LNCAP (cell line): ENCODE measurements at regions not wholly inside any gene's neighbourhood (a gene's known extent, or its start where the extent isn't known, plus 50 kb on each side); places are given as distances from the start of the nearest gene placed in this dataset.

Source experiments
- TF ChIP-seq, protein P1 (sequence below): fragments of 450-650 bp; IDR thresholded peaks from 2 replicates; pipeline ENCODE4 v1.5.1; 2017; ENCODE audit warnings: mild to moderate bottlenecking

DNA sequence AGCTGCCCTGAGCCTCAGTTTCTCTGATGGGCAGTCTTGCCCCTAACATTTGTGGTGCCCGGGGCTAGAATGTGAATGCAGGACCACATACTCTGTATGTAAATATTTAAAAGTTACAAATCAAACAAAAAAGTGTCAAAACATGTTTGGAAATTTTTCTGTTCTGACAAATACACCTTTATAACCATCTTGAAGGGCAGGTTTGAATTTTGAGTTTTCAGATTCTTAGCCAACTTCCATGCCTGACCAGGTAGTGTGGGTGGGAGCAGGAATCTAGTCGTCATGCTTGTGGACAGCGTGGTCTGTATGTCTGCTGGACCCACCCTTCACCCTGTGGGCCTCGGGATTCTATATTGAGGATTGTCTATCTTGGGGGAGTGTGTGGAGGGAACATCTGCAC, 325.1 kb downstream of the SOX4 start:
- TF ChIP-seq, protein P1, sequence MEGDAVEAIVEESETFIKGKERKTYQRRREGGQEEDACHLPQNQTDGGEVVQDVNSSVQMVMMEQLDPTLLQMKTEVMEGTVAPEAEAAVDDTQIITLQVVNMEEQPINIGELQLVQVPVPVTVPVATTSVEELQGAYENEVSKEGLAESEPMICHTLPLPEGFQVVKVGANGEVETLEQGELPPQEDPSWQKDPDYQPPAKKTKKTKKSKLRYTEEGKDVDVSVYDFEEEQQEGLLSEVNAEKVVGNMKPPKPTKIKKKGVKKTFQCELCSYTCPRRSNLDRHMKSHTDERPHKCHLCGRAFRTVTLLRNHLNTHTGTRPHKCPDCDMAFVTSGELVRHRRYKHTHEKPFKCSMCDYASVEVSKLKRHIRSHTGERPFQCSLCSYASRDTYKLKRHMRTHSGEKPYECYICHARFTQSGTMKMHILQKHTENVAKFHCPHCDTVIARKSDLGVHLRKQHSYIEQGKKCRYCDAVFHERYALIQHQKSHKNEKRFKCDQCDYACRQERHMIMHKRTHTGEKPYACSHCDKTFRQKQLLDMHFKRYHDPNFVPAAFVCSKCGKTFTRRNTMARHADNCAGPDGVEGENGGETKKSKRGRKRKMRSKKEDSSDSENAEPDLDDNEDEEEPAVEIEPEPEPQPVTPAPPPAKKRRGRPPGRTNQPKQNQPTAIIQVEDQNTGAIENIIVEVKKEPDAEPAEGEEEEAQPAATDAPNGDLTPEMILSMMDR, result no peak

DNA sequence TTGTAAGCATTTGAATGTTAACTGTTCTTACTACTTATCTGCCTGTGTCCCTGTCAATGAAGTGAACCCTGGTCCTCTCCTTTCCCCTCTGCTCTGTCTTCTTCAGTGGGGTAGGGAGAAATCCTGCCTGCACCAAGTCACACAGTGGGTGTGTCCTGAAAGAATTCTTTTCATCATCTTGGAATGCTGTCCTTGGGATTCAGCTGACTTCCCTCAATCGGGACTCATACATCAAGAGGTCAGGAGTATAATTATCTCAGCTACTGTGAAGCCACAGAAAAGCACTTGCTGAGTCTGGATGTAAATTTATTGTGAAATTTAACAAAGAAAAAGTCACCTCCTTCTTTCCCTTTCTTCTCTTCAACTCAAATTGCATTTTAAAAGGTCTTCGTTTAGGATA, 328.5 kb downstream of the SOX4 start:
- TF ChIP-seq, protein P1, result no peak

DNA sequence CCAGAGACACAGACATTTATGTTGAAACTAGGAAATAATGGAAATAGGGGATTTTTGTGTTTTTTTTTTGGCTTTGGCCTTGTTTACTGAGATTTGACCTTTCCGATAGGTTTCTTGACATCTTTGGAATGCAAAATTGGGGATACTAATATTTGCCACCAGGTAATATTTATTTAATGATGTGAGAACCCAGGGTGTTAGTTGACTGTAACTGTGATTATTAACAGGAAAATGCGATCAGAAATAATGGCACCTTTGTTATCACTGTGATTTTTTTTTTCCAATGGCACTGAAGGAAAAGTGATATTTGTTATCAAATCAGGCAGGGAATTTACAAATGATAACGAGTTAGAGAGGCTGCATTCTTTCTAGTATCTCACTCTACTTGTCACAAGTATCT, 330.5 kb downstream of the SOX4 start:
- TF ChIP-seq, protein P1, result no peak

DNA sequence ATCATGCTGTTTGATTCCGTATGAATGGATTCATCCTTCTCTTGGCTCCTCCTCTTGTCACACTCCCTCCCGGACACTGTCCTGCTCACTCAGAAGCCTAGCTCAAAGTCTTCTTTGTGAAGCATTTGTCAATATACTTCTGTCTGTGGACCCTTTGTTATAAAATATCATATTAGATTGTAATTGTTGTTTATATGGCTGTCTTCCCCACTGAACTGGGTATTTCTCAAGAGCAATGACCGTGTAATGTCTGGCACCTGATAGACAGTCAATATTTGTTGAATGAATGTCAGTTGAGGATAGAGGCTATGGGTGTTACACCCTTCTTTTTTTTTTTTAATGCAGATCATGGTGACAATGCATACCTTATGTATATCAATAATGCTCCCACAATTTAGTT, 335.3 kb downstream of the SOX4 start:
- TF ChIP-seq, protein P1, result no peak

DNA sequence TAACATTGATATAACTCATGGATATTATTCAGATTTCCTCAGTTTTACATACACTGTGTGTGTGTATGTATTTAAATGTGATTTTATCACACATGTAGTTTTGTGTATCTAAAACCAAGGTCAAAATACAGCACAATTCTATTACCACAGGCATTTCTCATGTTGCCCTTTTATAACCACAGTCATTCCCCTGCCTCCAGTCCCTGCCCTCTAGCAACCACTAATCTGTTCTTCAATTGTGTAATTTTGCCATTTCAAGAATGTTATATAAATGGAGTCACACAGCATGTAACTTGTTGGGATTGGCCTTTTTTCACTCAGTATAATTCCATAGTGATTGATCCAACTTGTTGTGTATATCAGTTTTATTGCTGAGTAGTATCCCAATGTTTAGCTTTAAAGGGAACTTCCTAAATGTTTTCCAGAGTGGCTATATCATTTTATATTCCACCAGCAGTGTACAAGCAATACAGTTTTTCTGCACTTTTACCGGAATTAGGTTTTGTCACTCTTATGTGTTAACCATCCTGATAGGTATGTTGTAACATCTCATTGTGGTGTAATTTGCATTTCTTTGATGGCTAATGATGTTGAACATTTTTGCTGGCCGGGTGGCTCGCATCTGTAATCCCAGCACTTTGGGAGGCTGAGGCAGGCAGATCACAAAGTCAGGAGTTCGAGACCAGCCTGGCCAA, 338.2 kb downstream of the SOX4 start:
- TF ChIP-seq, protein P1, result no peak

DNA sequence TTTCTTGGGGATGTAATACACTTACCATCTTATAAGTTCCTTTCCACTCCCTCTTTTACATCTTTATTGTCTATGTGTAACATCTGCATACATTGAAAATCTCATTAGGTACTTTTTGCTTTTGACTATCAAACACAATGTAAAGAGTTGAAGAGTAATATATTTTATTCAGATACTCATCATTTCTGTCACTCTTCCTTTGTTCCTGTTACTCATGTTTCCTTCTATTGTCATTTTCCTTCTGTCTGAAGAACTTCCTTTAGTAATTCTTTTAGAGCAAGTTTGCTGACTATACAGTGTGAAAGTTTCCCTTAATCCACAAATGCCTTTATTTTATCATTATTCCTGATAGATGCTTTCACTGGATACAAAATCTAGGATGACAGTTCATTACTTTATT, 339.8 kb downstream of the SOX4 start:
- TF ChIP-seq, protein P1, result no peak

DNA sequence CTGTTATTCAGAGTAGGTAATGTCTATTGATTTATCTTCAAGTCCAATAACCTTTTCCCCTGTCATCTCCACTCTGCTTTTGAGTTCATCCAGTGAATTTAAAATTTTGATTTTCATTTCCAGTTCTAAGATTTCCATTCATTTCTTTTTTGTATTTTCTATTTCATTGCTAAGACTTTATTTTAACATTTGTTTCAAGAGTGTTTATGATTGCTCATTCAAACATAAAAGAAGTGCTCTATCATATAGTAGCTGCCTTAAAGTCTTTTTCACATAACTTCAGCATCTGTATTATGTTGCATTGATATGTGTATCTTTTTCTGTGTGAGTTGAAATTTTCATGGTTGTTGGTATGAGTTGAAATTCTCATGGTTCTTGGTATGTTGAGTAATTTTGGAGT, 341.6 kb downstream of the SOX4 start:
- TF ChIP-seq, protein P1, result no peak

DNA sequence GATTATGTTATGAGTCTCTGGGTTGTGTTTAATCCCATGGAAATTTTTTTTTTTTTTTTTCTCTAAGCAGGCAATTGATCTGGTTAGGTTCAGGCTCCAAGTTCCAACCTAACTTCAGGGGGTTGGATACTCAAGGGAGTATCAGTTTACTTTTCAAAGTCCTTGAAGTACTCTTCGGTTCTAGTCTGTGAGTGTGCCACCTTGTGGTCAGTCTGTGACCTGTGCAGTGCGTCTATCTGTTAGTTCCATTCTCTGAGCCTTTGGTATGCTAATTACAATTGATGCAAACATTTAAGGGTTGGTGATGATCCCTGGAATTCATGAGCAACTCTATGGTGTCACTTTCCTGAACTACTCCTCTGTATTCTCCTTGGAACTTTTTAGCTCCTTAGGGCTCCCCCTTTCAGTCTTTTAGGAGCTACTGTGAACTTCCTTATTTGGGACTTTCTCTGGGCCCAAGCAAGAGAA, 342.0 kb downstream of the SOX4 start:
- TF ChIP-seq, protein P1, result peak; percentile 66; the same call in 1 of the 2 replicates
